Duodenal mucosa (tissue), 2 donors: ENCODE measurements at regions not wholly inside any gene's neighbourhood (a gene's known extent, or its start where the extent isn't known, plus 50 kb on each side); places are given as distances from the start of the nearest gene placed in this dataset.

Source experiments
- H3K27ac ChIP-seq: one replicate; pipeline ENCODE4 v1.7.0; 2013; ENCODE audit warnings: low read depth, low read length
- H3K27me3 ChIP-seq, 2 donors: one replicate each; pipeline ENCODE4 v1.7.0; 2013; ENCODE audit warnings: low read length in 2 of 2, control low read depth in 1 of 2; ENCODE audit not compliant: insufficient read depth in 2 of 2, control insufficient read depth in 1 of 2
- H3K36me3 ChIP-seq, 2 donors: one replicate each; pipeline ENCODE4 v1.7.0; 2013; ENCODE audit warnings: low read length in 2 of 2, control low read depth in 1 of 2; ENCODE audit not compliant: insufficient read depth in 2 of 2, control insufficient read depth in 1 of 2
- H3K4me1 ChIP-seq, 2 donors: one replicate each; pipeline ENCODE4 v1.7.0; 2013; ENCODE audit warnings: low read length in 2 of 2, control low read depth in 1 of 2; ENCODE audit not compliant: insufficient read depth in 2 of 2, control insufficient read depth in 1 of 2
- H3K4me3 ChIP-seq, 2 donors: one replicate each; pipeline ENCODE4 v1.7.0; 2013; ENCODE audit warnings: low read length in 2 of 2, low read depth in 1 of 2
- H3K9ac ChIP-seq, 2 donors: one replicate each; pipeline ENCODE4 v1.7.0; 2013; ENCODE audit warnings: low read length in 2 of 2, low read depth in 1 of 2
- H3K9me3 ChIP-seq, 2 donors: one replicate each; pipeline ENCODE4 v1.7.0; 2013; ENCODE audit warnings: low read length in 2 of 2, control low read depth in 1 of 2; ENCODE audit not compliant: control insufficient read depth in 1 of 2

DNA sequence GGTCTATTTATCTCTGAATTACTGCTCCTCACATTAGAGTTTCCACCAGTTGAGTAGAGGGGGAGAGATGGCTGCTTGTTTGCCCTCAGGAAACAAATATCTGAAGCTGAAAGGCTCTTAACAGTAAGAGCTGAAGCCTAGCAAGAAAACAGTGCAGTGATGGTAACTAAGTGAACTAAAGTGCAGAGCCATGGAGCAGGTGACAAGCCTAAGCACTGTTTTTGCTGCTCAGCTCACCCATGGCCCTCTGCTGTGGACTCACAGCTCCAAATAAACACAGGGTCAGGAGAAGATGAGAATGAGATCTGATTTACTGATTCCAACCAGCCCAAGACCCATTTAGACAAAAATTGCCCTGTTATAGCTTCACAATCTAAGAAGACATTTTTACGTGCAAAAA is 118.4 kb downstream of the ETAA1 start:
- H3K27ac ChIP-seq = no peak overlapping the region
- H3K4me3 ChIP-seq = no peak overlapping the region
- H3K9me3 ChIP-seq = no peaks in the 10 kb centered on the region
- no peaks in the 10 kb centered on the region for H3K36me3 ChIP-seq
- peaks cover 0 to 4% of the 10 kb centered on the region in 2 donors for H3K4me1 ChIP-seq
- H3K9ac ChIP-seq = no peak overlapping the region
- H3K27me3 ChIP-seq = no peaks in the 10 kb centered on the region

DNA sequence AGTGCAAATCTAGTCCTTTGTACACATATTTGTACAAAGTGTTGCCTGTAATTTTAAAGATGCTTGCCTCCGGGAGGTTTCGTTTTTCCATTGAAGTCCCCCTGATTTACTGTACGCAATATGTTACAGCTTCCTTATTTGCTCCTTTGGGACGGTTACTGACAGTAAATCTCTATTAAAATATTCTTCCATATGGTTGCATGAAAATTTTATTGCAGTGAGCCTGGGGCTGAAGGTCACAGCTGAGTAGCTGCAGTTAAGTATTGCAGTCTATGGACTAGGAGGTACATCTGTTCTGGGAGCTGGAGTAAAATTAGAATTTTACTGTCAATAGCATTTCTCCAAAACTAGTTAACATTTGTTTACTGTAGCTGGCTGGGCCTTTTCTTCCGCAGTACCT is 119.2 kb downstream of the ETAA1 start:
- no peak overlapping the region for H3K4me3 ChIP-seq
- no peaks in the 10 kb centered on the region for H3K36me3 ChIP-seq
- H3K9me3 ChIP-seq = no peaks in the 10 kb centered on the region
- no peak overlapping the region for H3K9ac ChIP-seq
- H3K4me1 ChIP-seq = peaks cover 0 to 4% of the 10 kb centered on the region in 2 donors
- H3K27ac ChIP-seq = no peak overlapping the region
- H3K27me3 ChIP-seq = no peaks in the 10 kb centered on the region

DNA sequence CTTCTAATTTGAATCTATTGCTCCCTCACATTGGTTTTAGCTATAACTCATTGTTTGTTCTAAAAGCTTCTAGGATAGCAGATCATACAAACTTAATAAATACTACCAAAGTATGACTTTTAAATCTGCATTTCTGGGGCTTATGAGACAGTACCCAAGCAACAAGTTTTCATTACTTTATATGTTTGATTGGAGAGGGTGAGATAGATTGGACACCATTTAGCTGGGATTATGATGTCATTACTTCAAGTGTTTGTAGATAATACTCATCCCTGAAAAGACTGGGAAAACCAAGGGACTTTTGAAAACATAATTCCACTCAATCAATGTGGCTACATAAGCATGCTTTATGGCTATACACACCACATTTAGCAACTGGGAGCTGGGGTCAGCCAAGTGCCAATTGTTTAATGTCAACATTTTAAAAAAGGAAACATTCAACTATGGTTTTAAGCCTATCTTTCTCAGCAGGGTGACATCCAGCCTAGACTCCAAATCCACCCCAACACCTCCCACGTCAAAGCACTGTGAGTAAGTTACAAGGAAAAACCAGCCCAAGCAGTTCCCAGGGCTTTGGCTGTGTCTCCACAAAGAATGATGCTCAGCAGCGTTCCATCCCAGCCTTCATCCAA is 119.9 kb downstream of the ETAA1 start:
- H3K27me3 ChIP-seq = no peaks in the 10 kb centered on the region
- peaks cover 0 to 4% of the 10 kb centered on the region in 2 donors for H3K4me1 ChIP-seq
- no peaks in the 10 kb centered on the region for H3K9me3 ChIP-seq
- H3K27ac ChIP-seq = no peak overlapping the region
- no peak overlapping the region for H3K9ac ChIP-seq
- H3K4me3 ChIP-seq = no peak overlapping the region
- H3K36me3 ChIP-seq = no peaks in the 10 kb centered on the region

DNA sequence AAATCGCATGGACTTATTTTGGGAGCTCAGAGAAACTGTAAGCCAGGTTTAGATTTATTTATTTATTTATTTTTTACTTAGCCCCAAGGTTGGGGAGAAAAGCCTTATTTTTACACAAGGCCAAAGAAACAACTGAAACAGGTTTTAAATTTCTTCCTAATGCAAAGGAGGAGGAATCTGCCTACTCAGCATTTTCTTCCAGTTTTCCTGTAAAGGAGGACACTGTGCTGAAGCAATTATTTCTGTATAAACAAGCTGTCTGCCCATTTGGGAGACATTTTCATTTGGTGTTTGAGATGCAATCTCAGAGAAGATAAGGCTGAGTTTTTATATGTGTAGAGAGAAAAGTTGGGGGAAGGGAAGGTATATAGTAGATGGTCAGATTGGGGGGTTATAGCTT is 125.0 kb downstream of the ETAA1 start:
- H3K4me1 ChIP-seq = peaks cover 0 to 4% of the 10 kb centered on the region in 2 donors
- no peak overlapping the region for H3K27ac ChIP-seq
- H3K27me3 ChIP-seq = no peaks in the 10 kb centered on the region
- H3K9ac ChIP-seq = no peak overlapping the region
- H3K36me3 ChIP-seq = no peaks in the 10 kb centered on the region
- no peak overlapping the region for H3K4me3 ChIP-seq
- H3K9me3 ChIP-seq = no peaks in the 10 kb centered on the region

DNA sequence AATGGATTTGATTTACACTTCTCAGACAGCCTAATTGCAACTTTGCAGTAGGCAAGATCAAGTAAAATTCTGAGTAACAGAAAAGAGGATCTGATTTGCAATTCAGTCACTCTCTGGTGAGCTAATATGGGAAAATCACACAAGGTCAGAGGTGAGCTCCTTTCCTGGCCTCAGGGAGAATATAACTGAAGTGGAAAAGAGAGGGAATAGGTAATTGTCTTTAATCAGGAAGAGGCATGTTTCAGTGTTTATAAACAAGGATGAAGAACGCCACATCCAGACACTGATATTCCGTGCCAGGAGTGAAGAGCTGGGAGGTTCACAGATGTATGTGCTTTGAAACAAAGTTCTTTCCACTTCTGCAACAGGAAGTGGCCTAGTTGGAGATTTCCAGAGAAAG is 127.1 kb downstream of the ETAA1 start:
- Histone ChIP-seq H3K9ac (no peak overlapping the region), H3K27ac (no peak overlapping the region), H3K9me3 (no peaks in the 10 kb centered on the region), H3K36me3 (no peaks in the 10 kb centered on the region), H3K27me3 (no peaks in the 10 kb centered on the region), H3K4me3 (no peak overlapping the region), H3K4me1 (no peaks in the 10 kb centered on the region)

DNA sequence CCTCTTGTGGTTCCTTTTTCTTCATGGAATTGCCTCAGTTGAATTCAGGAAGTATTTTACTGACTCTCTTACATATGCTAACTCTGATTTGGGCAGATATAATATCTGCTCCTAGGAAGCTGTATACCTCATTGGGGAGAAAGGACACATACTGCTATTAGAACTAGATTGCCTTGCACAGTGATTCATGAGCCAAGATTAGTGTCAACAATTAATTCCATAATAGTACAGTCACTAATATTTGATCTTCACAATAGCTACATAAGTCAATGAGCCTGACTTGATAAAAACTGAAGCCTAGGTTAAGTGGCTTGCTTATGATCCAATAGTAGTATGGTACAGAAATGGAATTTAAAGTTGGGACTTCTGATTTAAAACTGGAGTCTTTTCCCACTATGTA is 127.6 kb downstream of the ETAA1 start:
- H3K36me3 ChIP-seq = no peaks in the 10 kb centered on the region
- H3K4me3 ChIP-seq = no peak overlapping the region
- H3K9me3 ChIP-seq = no peaks in the 10 kb centered on the region
- no peaks in the 10 kb centered on the region for H3K27me3 ChIP-seq
- no peaks in the 10 kb centered on the region for H3K4me1 ChIP-seq
- H3K9ac ChIP-seq = no peak overlapping the region
- H3K27ac ChIP-seq = no peak overlapping the region

DNA sequence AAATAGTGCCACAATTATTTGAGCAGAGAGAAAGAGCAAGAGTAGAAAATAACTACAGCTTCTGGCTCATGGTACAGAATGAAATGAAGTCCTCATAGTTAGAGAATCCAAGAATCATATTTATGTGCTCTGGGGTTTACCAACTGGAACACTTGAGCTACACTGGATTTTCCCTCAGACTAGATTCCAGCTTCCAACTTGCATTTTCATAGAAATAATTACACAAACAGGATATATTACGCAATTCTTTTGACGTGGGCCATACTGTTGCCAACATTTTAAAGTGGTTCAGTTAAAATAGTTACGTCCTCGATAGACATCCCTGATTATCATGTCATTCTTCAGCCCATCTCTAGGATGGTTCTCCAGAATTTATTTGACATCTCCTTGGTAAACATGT is 129.2 kb downstream of the ETAA1 start:
- no peaks in the 10 kb centered on the region for H3K36me3 ChIP-seq
- H3K4me1 ChIP-seq = no peaks in the 10 kb centered on the region
- H3K9me3 ChIP-seq = no peaks in the 10 kb centered on the region
- no peak overlapping the region for H3K27ac ChIP-seq
- no peak overlapping the region for H3K9ac ChIP-seq
- H3K27me3 ChIP-seq = no peaks in the 10 kb centered on the region
- H3K4me3 ChIP-seq = no peak overlapping the region

DNA sequence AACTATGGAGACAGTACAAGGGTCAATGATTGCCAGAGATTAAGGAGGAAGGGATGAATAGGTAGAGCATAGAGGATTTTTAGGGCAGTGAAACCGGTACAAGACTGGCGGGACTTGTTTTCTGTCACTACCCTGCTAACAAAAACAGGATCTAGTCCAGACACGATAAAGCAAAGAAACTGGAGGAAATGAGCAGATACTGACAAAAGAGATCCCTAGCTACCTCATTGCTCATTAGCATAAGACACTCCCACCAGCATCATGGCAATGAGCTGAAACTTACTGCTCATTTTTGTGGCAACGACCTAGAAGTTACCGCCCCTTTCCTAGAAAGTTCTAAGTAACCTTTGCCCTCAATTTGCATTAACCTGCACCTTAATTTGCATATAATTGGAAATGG is 131.2 kb downstream of the ETAA1 start:
- Histone ChIP-seq H3K4me1 (no peaks in the 10 kb centered on the region), H3K27ac (no peak overlapping the region), H3K9ac (no peak overlapping the region), H3K9me3 (no peaks in the 10 kb centered on the region), H3K27me3 (no peaks in the 10 kb centered on the region), H3K4me3 (no peak overlapping the region), H3K36me3 (no peaks in the 10 kb centered on the region)

DNA sequence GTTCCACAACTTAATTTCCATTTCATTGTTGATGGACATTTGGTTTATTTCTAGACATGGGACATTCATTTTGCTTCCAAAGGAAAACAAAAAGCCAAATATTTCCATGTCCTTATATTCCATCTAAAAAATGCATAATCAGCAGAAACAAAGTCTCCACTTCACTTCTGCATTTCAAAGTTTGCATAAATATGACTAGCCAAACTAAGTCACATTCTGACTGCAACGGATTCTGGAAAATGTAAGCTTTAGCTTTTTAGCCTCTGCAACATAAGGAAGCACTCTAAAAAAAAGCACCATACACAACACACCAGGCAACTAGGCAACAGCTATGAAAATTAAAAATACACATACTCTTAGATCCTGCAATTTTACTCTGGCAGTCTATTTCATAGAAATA is 135.3 kb downstream of the ETAA1 start:
- Histone ChIP-seq H3K27me3 (no peaks in the 10 kb centered on the region), H3K9ac (no peak overlapping the region), H3K4me1 (no peaks in the 10 kb centered on the region), H3K27ac (no peak overlapping the region), H3K36me3 (no peaks in the 10 kb centered on the region), H3K4me3 (no peak overlapping the region), H3K9me3 (no peaks in the 10 kb centered on the region)

DNA sequence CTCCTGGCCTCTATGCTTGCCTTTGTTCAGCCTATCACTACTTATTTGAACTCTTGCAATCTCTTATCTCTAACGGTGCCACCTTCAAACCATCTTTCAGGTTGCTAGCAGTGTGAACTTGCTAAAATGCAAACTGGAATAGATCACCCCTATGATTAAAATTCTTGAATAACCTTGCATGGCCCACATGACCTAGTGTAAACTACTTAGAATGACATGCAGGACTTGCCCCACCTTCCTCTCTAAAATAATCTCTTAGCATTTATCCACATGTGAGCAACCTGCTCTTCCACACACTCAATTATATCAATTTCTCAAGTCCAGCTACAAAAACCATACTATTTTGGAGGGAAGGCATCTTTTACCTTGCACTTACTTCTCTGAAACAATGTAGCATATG is 137.6 kb downstream of the ETAA1 start:
- no peak overlapping the region for H3K27ac ChIP-seq

DNA sequence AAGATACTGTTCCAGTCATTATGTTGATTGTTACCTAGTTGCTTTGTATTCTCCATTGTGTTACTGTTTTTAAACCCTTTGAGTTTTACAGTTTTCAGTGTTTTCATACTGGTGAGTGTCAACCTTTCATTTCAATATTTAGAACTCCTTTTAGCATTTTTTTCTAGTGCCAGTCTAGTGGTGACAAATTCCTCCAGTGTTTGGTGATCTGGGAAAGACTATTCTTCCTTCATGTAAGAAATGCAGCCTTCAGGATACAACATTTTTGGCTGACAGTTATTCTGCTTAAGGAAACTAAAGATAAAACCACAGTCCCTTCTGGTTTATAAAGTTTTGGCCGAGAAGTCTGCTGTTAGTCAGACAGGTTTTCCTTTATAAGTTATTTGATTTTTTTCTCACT is 143.8 kb downstream of the ETAA1 start:
- Histone ChIP-seq H3K9me3 (peaks cover 0 to 22% of the 10 kb centered on the region in 2 donors), H3K36me3 (no peaks in the 10 kb centered on the region), H3K9ac (no peak overlapping the region), H3K4me1 (no peaks in the 10 kb centered on the region), H3K27me3 (no peaks in the 10 kb centered on the region), H3K4me3 (no peak overlapping the region), H3K27ac (no peak overlapping the region)

More for the DNA sequence above, 137.6 kb downstream of the ETAA1 start:
- no peaks in the 10 kb centered on the region for H3K4me1 ChIP-seq
- H3K27me3 ChIP-seq = no peaks in the 10 kb centered on the region
- H3K36me3 ChIP-seq = no peaks in the 10 kb centered on the region
- H3K9ac ChIP-seq = no peak overlapping the region
- H3K4me3 ChIP-seq = no peak overlapping the region
- peaks cover 0 to 12% of the 10 kb centered on the region in 2 donors for H3K9me3 ChIP-seq
